ENCODE measurements at regions not wholly inside any gene's neighbourhood (a gene's known extent, or its start where the extent isn't known, plus 50 kb on each side); places are given as distances from the start of the nearest gene placed in this dataset.

DNA sequence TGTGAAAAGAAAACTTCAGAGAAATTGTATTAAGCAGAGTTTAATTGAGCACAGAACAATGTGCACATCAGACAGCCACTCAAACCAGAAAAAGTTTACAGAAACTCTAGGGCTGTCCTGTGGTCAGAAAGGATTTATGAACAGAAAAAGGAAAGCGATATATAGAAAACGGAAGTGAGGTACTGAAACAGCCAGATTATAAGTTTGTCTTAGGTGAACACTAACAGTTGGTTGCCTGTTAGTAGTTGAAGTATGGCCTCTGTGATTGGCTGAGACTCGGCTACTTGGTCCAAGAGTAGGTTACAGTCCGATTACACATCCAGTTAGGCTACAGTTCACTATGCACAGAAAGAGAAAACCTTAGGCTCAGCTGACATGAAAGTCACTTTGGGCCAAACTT, 1232.5 kb upstream of the RAG2 start:
- H2AFZ ChIP-seq (ENCODE audit: low read length): no peak overlapping the region
- TF ChIP-seq, protein P1, sequence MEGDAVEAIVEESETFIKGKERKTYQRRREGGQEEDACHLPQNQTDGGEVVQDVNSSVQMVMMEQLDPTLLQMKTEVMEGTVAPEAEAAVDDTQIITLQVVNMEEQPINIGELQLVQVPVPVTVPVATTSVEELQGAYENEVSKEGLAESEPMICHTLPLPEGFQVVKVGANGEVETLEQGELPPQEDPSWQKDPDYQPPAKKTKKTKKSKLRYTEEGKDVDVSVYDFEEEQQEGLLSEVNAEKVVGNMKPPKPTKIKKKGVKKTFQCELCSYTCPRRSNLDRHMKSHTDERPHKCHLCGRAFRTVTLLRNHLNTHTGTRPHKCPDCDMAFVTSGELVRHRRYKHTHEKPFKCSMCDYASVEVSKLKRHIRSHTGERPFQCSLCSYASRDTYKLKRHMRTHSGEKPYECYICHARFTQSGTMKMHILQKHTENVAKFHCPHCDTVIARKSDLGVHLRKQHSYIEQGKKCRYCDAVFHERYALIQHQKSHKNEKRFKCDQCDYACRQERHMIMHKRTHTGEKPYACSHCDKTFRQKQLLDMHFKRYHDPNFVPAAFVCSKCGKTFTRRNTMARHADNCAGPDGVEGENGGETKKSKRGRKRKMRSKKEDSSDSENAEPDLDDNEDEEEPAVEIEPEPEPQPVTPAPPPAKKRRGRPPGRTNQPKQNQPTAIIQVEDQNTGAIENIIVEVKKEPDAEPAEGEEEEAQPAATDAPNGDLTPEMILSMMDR (conservative IDR thresholded peaks at IDR 0.05): no peak

More for the DNA sequence above, 1232.5 kb upstream of the RAG2 start:
- WGBS (ENCODE audit: extremely low coverage, insufficient read length, low lambda C conversion rate): no CpG with 5 or more reads among the region's 4 CpGs
- H3K18ac ChIP-seq (ENCODE audit: insufficient read length, low read depth, low read length): no peak overlapping the region
- no peak overlapping the region for H4K8ac ChIP-seq (replicated peaks; ENCODE audit: insufficient read length, low read depth, low read length)
- DNase-seq: no peak
- H3K9me3 ChIP-seq (ENCODE audit: control insufficient read depth, low read depth, low read length): no peaks in the 10 kb centered on the region
- H4K20me1 ChIP-seq (ENCODE audit: control insufficient read depth, insufficient read depth, insufficient read length): no peaks in the 10 kb centered on the region
- no peak overlapping the region for H2BK12ac ChIP-seq (ENCODE audit: insufficient read length, low read depth, low read length)
- no peak overlapping the region for H3K14ac ChIP-seq (ENCODE audit: insufficient read depth, low read length)
- no peak overlapping the region for H3K4me2 ChIP-seq (ENCODE audit: insufficient read depth, insufficient read length, low read length)
- H3K27me3 Mint-ChIP-seq (ENCODE audit: low read depth): no peaks in the 10 kb centered on the region
- H4K91ac ChIP-seq (ENCODE audit: insufficient read length, low read depth, low read length): no peak overlapping the region
- no peak overlapping the region for H2BK5ac ChIP-seq (ENCODE audit: insufficient read length, low read length)
- no peaks in the 10 kb centered on the region for H3K23me2 ChIP-seq (ENCODE audit: insufficient read length, low read depth, low read length, poor library complexity, severe bottlenecking)
- no peak overlapping the region for H4K5ac ChIP-seq (ENCODE audit: insufficient read length, low read depth, low read length)
- no peak overlapping the region for H3K56ac ChIP-seq (ENCODE audit: insufficient read length, low read depth, low read length)
- H3K4ac ChIP-seq (ENCODE audit: low read depth, low read length): no peak overlapping the region
- H3K27ac Mint-ChIP-seq: no peak overlapping the region
- no peaks in the 10 kb centered on the region for H3K9me3 Mint-ChIP-seq
- no peak overlapping the region for H3K4me3 Mint-ChIP-seq
- no peak overlapping the region for H3K23ac ChIP-seq (ENCODE audit: insufficient read length, low read depth, low read length)
- H3K27ac ChIP-seq (ENCODE audit: insufficient read length, low read depth, low read length): no peak overlapping the region
- H3K27me3 ChIP-seq (ENCODE audit: insufficient read depth, low read length): no peaks in the 10 kb centered on the region
- no peak overlapping the region for H2AK5ac ChIP-seq (ENCODE audit: insufficient read length, low read length)
- H2BK20ac ChIP-seq (ENCODE audit: low read depth, low read length, poor library complexity, severe bottlenecking): no peak overlapping the region
- no peaks in the 10 kb centered on the region for H3K4me1 ChIP-seq (ENCODE audit: insufficient read depth, low read length)
- no peaks in the 10 kb centered on the region for H3K36me3 Mint-ChIP-seq (ENCODE audit: insufficient read depth in 1 of 3, low read depth in 3 of 3)
- no peaks in the 10 kb centered on the region for H3K79me1 ChIP-seq (ENCODE audit: insufficient read depth, low read depth, low read length, poor library complexity, severe bottlenecking)
- H3K4me1 Mint-ChIP-seq: no peaks in the 10 kb centered on the region
- H2BK15ac ChIP-seq (ENCODE audit: low read depth, low read length): no peak overlapping the region
- H2BK120ac ChIP-seq (ENCODE audit: low read depth, low read length, poor library complexity, severe bottlenecking): no peak overlapping the region
- H3K79me2 ChIP-seq (ENCODE audit: insufficient read depth, low read length): no peaks in the 10 kb centered on the region
- H3T11ph ChIP-seq (ENCODE audit: low read length): no peak overlapping the region
- no peak overlapping the region for H3K9ac ChIP-seq (ENCODE audit: extremely low read depth, insufficient read length, low read length)
